OCI-LY1 (cell line): ENCODE measurements at regions not wholly inside any gene's neighbourhood (a gene's known extent, or its start where the extent isn't known, plus 50 kb on each side); places are given as distances from the start of the nearest gene placed in this dataset.

ENCODE experiments used
- H2AFZ ChIP-seq: fragments of 200-600 bp; sonication (generic), shearing (Covaris generic); 2 replicates; pipeline ENCODE4 v1.6.0; 2014; ENCODE audit warnings: antibody characterized with exemption, mild to moderate bottlenecking, low read length
- H3F3A ChIP-seq: fragments of 200-600 bp; sonication (generic), shearing (Covaris generic); 2 replicates; pipeline ENCODE4 v1.6.0; 2014; ENCODE audit warnings: mild to moderate bottlenecking, antibody characterized with exemption, low read length, moderate library complexity; ENCODE audit not compliant: insufficient read depth
- H3K27ac ChIP-seq: fragments of 200-600 bp; sonication (generic); 2 replicates; pipeline ENCODE4 v1.5.1; 2014; ENCODE audit warnings: low read length, mixed run types, mild to moderate bottlenecking, low read depth; ENCODE audit not compliant: poor library complexity, severe bottlenecking
- H3K27me3 ChIP-seq: fragments of 200-600 bp; sonication (generic); 2 replicates; pipeline ENCODE4 v1.6.0; 2014; ENCODE audit warnings: antibody characterized with exemption, mild to moderate bottlenecking, low read length, moderate library complexity; ENCODE audit not compliant: insufficient read depth
- H3K36me3 ChIP-seq: fragments of 200-600 bp; sonication (generic); 2 replicates; pipeline ENCODE4 v1.6.1; 2014; ENCODE audit warnings: mild to moderate bottlenecking, antibody characterized with exemption, low read length, moderate library complexity, mixed read lengths; ENCODE audit not compliant: insufficient read depth
- H3K4me1 ChIP-seq: fragments of 200-600 bp; sonication (generic); 2 replicates; pipeline ENCODE4 v1.5.1; 2014; ENCODE audit warnings: mild to moderate bottlenecking, low read length, moderate library complexity; ENCODE audit not compliant: insufficient read depth, severe bottlenecking
- H3K4me2 ChIP-seq: fragments of 200-600 bp; sonication (generic), shearing (Covaris generic); 2 replicates; pipeline ENCODE4 v1.6.1; 2014; ENCODE audit warnings: low read length
- H3K4me3 ChIP-seq: fragments of 200-600 bp; sonication (generic); 2 replicates; pipeline ENCODE4 v1.5.1; 2014; ENCODE audit warnings: low read length, low read depth, mild to moderate bottlenecking, mixed read lengths; ENCODE audit not compliant: poor library complexity, severe bottlenecking
- H3K79me2 ChIP-seq: fragments of 200-600 bp; shearing (Covaris generic); 2 replicates; pipeline ENCODE4 v1.6.1; 2016; ENCODE audit warnings: mixed run types, low read length, mixed read lengths; ENCODE audit not compliant: insufficient read depth
- H3K9ac ChIP-seq: fragments of 200-600 bp; sonication (generic), shearing (Covaris generic); 2 replicates; pipeline ENCODE4 v1.6.1; 2014; ENCODE audit warnings: mild to moderate bottlenecking, low read length, mixed read lengths
- H3K9me2 ChIP-seq: fragments of 200-600 bp; sonication (generic), shearing (Covaris generic); 2 replicates; pipeline ENCODE4 v1.6.1; 2014; ENCODE audit warnings: low read depth, mild to moderate bottlenecking, low read length, mixed read lengths
- H3K9me3 ChIP-seq: fragments of 200-600 bp; shearing (Covaris generic); 2 replicates; pipeline ENCODE4 v1.6.1; 2014; ENCODE audit warnings: low read length, mixed read lengths
- H4K20me1 ChIP-seq: fragments of 200-600 bp; sonication (generic), shearing (Covaris generic); 2 replicates; pipeline ENCODE4 v1.6.0; 2016; ENCODE audit warnings: mild to moderate bottlenecking, low read length; ENCODE audit not compliant: insufficient read depth
- CTCF ChIP-seq: fragments of 200-600 bp; sonication (generic), shearing (Covaris generic); IDR thresholded peaks from 2 replicates; pipeline ENCODE4 v1.5.1; 2017; ENCODE audit warnings: mild to moderate bottlenecking, antibody characterized with exemption, low read length, moderate library complexity, mixed read lengths
- EZH2 ChIP-seq: fragments of 200-600 bp; sonication (generic), shearing (Covaris generic); IDR thresholded peaks from 2 replicates; pipeline ENCODE4 v1.8.0; 2017; ENCODE audit warnings: borderline replicate concordance, mixed run types, mild to moderate bottlenecking, antibody characterized with exemption, low read length, moderate library complexity, mixed read lengths

- H3K79me2 ChIP-seq = no peaks in the 10 kb centered on the region
- no peak overlapping the region for H3K4me3 ChIP-seq
- H3K4me1 ChIP-seq = no peaks in the 10 kb centered on the region
- no peaks in the 10 kb centered on the region for H4K20me1 ChIP-seq
- H3F3A ChIP-seq = no peaks in the 10 kb centered on the region
- H3K36me3 ChIP-seq = no peaks in the 10 kb centered on the region
- no peak overlapping the region for H3K4me2 ChIP-seq
- no peak overlapping the region for H3K27ac ChIP-seq
- no peak overlapping the region for H3K9ac ChIP-seq
- peaks cover 4% of the 10 kb centered on the region; the same call in 1 of the 2 replicates for H3K9me3 ChIP-seq
- no peaks in the 10 kb centered on the region for H3K9me2 ChIP-seq
- H2AFZ ChIP-seq = no peak overlapping the region
- no peak for TF ChIP-seq EZH2
- TF ChIP-seq CTCF = no peak
- H3K27me3 ChIP-seq = 0 out of 2 replicates have a peak, but pooled peaks cover 3% of the 10 kb centered on the region
Measured at GRCh38 chr16:87086575-87086974, 230.6 kb downstream of the C16orf95 start.

- Histone ChIP-seq H3K27ac (no peak overlapping the region), H3K4me3 (no peak overlapping the region), H3K79me2 (no peaks in the 10 kb centered on the region), H4K20me1 (no peaks in the 10 kb centered on the region), H2AFZ (no peak overlapping the region), H3K4me2 (no peak overlapping the region), H3K27me3 (no peaks in the 10 kb centered on the region), H3K9me2 (no peaks in the 10 kb centered on the region), H3K36me3 (no peaks in the 10 kb centered on the region), H3K9me3 (no peaks in the 10 kb centered on the region), H3F3A (no peaks in the 10 kb centered on the region), H3K4me1 (no peaks in the 10 kb centered on the region), H3K9ac (no peak overlapping the region)
- TF ChIP-seq CTCF = no peak
- TF ChIP-seq EZH2 = no peak
Measured at GRCh38 chr16:87092958-87093357, 224.2 kb downstream of the C16orf95 start.

GRCh38 chr16:87093804-87094555 is 223.2 kb downstream of the C16orf95 start:
- Histone ChIP-seq H3K4me3 (no peak overlapping the region), H3K9me3 (no peaks in the 10 kb centered on the region), H2AFZ (no peak overlapping the region), H3K4me2 (no peak overlapping the region), H4K20me1 (no peaks in the 10 kb centered on the region), H3F3A (no peaks in the 10 kb centered on the region), H3K9me2 (no peaks in the 10 kb centered on the region), H3K27ac (no peak overlapping the region), H3K27me3 (no peaks in the 10 kb centered on the region), H3K79me2 (no peaks in the 10 kb centered on the region), H3K4me1 (no peaks in the 10 kb centered on the region), H3K36me3 (no peaks in the 10 kb centered on the region), H3K9ac (no peak overlapping the region)
- TF ChIP-seq CTCF (no peak), EZH2 (no peak)
